A549 (cell line): ENCODE measurements at regions not wholly inside any gene's neighbourhood (a gene's known extent, or its start where the extent isn't known, plus 50 kb on each side); places are given as distances from the start of the nearest gene placed in this dataset.
"Not testable (repeated sequence)": the region's sequence is repeated elsewhere in the genome, so short reads cannot be mapped to it uniquely, and the experiment has no call there.

Experiments used
- CBX2 ChIP-seq: fragments of 200-600 bp; sonication (generic); IDR thresholded peaks from 2 replicates; pipeline ENCODE4 v1.6.1; 2016; ENCODE audit warnings: low read depth, mild to moderate bottlenecking, borderline replicate concordance
- CHD2 ChIP-seq: fragments of 150-350 bp; IDR thresholded peaks from 2 replicates; pipeline ENCODE4 v1.6.1; 2014; ENCODE audit warnings: low read length; ENCODE audit not compliant: partially characterized antibody
- TFCP2L1 ChIP-seq: fragments of 250-450 bp; sonication (Bioruptor Pico); IDR thresholded peaks from 2 replicates; pipeline ENCODE4 v1.5.0; 2021; ENCODE audit warnings: mild to moderate bottlenecking

- TF ChIP-seq CBX2; TFCP2L1 (CRISPR knock-in tag); CHD2: not testable (repeated sequence)
These were observed 98.1 kb downstream of the OR4M2 start for GRCh38 chr15:22178438-22178837.
